GM10266 (cell line): ENCODE measurements at regions not wholly inside any gene's neighbourhood (a gene's known extent, or its start where the extent isn't known, plus 50 kb on each side); places are given as distances from the start of the nearest gene placed in this dataset.
A peak's percentile ranks its signal among the peaks of the same experiment; 100 is the strongest.

Experiments
- DNase-seq: peaks from one replicate; pipeline ENCODE4 v3.0.0; 2012; ENCODE audit errors: extremely low spot score
- CTCF ChIP-seq: IDR thresholded peaks from 2 replicates; pipeline ENCODE4 v1.5.1; 2012; ENCODE audit warnings: mild to moderate bottlenecking, low read depth; ENCODE audit not compliant: control insufficient read depth, insufficient read depth; ENCODE audit errors: missing control alignments

GRCh38 chr6:14275493-14275851 lies 157.9 kb downstream of the CD83 start:
- TF ChIP-seq CTCF = no peak
- no peak for DNase-seq

GRCh38 chr6:14276071-14276470 lies 158.5 kb downstream of the CD83 start:
- no peak for TF ChIP-seq CTCF
- no peak for DNase-seq

GRCh38 chr6:14276667-14277404 lies 159.3 kb downstream of the CD83 start:
- peak; percentile 71 for DNase-seq
- TF ChIP-seq CTCF = no peak

- TF ChIP-seq CTCF = no peak
- no peak for DNase-seq
These were observed 159.9 kb downstream of the CD83 start for GRCh38 chr6:14277405-14277930.

GRCh38 chr6:14278006-14278405 lies 160.4 kb downstream of the CD83 start:
- TF ChIP-seq CTCF = no peak
- DNase-seq = no peak

GRCh38 chr6:14278446-14278845 lies 160.9 kb downstream of the CD83 start:
- no peak for DNase-seq
- TF ChIP-seq CTCF = no peak

- TF ChIP-seq CTCF = no peak
- no peak for DNase-seq
These were observed 162.5 kb downstream of the CD83 start for GRCh38 chr6:14280006-14280510.
